SU-DHL-6 (cell line): ENCODE measurements at regions not wholly inside any gene's neighbourhood (a gene's known extent, or its start where the extent isn't known, plus 50 kb on each side); places are given as distances from the start of the nearest gene placed in this dataset.

Source experiments
- EZH2phosphoT487 ChIP-seq: fragments of 200-600 bp; sonication (generic), shearing (Covaris generic); conservative IDR thresholded peaks from 2 replicates; pipeline ENCODE4 v1.6.1; 2018; ENCODE audit warnings: mild to moderate bottlenecking, antibody characterized with exemption, low read length, moderate library complexity, mixed read lengths
- TF ChIP-seq, protein P1 (sequence below): fragments of 200-600 bp; sonication (generic); IDR thresholded peaks from one replicate; pipeline ENCODE4 v1.5.1; 2017; ENCODE audit warnings: antibody characterized with exemption, mild to moderate bottlenecking, low read length, moderate library complexity; ENCODE audit not compliant: insufficient read depth, poor library complexity, severe bottlenecking

DNA sequence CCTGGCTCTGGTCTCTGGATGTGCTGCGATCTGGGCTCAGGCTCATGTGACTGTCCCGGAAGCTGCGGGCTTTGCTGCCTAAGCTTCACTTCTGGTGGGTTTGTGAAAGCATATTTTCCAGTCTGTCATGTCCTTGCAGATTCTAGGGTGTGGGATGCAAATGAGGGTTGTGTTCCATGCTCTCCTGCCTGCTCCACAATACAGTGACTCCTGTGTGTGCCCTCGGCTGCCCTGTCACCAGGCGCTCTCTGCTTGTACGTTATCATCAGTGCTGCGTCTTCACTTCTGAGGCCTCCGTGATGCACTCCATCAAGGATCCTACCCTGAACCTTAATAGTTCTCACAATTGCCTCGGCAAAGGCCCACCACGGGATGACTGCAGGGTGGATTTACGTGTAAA is 84.2 kb downstream of the TTLL2 start:
- TF ChIP-seq, protein P1, sequence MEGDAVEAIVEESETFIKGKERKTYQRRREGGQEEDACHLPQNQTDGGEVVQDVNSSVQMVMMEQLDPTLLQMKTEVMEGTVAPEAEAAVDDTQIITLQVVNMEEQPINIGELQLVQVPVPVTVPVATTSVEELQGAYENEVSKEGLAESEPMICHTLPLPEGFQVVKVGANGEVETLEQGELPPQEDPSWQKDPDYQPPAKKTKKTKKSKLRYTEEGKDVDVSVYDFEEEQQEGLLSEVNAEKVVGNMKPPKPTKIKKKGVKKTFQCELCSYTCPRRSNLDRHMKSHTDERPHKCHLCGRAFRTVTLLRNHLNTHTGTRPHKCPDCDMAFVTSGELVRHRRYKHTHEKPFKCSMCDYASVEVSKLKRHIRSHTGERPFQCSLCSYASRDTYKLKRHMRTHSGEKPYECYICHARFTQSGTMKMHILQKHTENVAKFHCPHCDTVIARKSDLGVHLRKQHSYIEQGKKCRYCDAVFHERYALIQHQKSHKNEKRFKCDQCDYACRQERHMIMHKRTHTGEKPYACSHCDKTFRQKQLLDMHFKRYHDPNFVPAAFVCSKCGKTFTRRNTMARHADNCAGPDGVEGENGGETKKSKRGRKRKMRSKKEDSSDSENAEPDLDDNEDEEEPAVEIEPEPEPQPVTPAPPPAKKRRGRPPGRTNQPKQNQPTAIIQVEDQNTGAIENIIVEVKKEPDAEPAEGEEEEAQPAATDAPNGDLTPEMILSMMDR, result no peak
- TF ChIP-seq EZH2phosphoT487, result no peak
